ENCODE measurements at regions not wholly inside any gene's neighbourhood (a gene's known extent, or its start where the extent isn't known, plus 50 kb on each side); places are given as distances from the start of the nearest gene placed in this dataset.

DNA sequence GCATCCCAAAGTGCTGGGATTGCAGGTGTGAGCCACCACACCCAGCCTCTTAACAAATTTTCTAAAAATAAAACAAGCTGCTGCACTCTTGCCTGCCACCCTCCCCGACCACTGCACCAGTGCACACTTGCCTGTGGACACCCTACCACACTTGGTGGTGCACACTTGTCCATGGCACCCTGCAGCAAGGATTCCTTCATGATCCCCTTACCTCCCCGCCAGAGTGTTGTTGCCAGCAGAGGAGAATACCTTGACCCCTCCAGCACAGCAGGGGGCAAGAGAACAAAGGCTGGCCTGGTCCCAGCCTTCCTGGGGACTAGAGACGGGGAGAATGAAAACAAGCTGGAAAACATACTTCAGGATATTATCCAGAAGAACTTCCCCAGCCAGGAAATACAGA lies 65.9 kb upstream of the KCND2 start:
- TF ChIP-seq, protein P1, sequence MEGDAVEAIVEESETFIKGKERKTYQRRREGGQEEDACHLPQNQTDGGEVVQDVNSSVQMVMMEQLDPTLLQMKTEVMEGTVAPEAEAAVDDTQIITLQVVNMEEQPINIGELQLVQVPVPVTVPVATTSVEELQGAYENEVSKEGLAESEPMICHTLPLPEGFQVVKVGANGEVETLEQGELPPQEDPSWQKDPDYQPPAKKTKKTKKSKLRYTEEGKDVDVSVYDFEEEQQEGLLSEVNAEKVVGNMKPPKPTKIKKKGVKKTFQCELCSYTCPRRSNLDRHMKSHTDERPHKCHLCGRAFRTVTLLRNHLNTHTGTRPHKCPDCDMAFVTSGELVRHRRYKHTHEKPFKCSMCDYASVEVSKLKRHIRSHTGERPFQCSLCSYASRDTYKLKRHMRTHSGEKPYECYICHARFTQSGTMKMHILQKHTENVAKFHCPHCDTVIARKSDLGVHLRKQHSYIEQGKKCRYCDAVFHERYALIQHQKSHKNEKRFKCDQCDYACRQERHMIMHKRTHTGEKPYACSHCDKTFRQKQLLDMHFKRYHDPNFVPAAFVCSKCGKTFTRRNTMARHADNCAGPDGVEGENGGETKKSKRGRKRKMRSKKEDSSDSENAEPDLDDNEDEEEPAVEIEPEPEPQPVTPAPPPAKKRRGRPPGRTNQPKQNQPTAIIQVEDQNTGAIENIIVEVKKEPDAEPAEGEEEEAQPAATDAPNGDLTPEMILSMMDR (IDR thresholded peaks at IDR 0.05; ENCODE audit: extremely low read depth, missing control alignments), result no peak
- no peak for DNase-seq (ENCODE audit: low spot score)

DNA sequence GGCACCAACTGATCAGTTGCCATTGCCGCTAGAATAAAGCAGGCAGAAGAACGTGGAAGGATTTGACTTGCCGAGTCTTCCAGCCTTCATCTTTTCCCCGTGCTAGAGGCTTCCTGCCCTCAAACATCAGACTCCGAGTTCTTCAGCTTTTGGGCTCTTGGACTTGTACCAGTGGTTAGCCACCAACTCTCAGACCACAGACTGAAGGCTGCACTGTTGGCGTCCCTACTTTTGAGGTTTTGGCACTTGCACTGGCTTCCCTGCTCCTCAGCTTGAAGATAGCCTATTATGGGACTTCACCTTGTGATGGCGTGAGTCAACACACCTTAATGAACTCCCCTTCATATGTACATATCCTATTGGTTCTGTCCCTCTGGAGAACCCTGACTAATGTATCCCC lies 57.3 kb upstream of the KCND2 start:
- DNase-seq (ENCODE audit: low spot score), result no peak
- TF ChIP-seq, protein P1 (IDR thresholded peaks at IDR 0.05; ENCODE audit: extremely low read depth, missing control alignments), result no peak

DNA sequence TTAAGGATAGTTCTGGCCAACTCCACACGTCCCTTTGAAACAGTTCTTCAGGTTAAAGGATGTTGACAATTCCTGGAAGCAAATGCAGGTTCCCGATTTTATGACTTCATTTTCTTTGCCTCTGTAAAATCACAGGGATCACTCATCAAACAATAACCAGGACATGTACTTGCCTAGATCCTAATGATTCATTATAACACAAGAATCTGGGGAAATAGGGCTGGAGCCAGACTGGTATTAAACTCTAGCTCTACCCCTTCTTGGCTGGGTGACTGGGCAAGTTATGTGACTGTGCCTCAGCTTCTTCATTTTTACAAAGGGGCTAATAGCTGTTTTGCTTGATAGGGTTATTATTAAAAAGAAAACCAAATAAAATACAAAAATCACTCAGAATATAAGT lies 56.0 kb upstream of the KCND2 start:
- no peak for DNase-seq (ENCODE audit: low spot score)
- TF ChIP-seq, protein P1 (IDR thresholded peaks at IDR 0.05; ENCODE audit: extremely low read depth, missing control alignments), result no peak

DNA sequence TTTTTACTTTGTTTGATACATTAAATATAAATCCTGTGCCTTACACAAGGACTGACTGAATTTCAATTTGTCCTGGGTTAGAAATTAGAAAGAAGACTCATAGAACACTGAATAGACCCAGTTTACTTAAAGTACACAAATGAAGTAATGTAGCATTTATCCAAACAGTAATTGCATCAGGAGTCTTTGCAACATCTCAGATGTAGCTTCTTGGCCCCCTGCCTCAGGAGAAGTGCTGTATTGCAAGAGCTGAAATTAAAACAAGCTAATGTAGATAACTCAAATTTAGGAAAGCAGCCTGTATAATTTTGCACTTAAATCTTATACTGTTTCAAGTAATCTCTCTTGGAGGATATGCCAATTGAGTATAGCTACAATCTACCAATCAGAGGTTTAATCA lies 54.3 kb upstream of the KCND2 start:
- TF ChIP-seq, protein P1 (IDR thresholded peaks at IDR 0.05; ENCODE audit: extremely low read depth, missing control alignments), result no peak
- no peak for DNase-seq (ENCODE audit: low spot score)

DNA sequence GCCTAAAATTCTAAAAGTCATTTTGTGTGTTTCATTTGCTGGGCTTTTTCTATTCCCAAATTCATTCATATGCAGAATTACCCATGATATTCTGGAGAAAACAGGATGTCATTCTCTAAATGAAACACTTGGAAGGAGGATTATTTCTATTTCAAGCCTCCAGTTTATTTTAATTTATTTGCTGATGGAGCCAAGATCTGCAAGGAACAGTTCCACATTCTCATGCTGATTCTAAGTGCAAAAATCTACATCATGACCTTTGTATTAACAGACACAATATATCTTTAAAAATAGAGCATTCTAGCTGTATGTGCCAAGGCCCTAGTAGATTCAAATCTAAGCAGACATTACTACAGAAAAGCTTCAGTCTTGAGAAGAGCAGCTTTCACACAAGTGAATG lies 51.3 kb upstream of the KCND2 start:
- TF ChIP-seq, protein P1 (IDR thresholded peaks at IDR 0.05; ENCODE audit: extremely low read depth, missing control alignments), result no peak

More for the DNA sequence above, 51.3 kb upstream of the KCND2 start:
- no peak for DNase-seq (ENCODE audit: low spot score)
